Cardiac fibroblast (primary cell): ENCODE measurements at regions not wholly inside any gene's neighbourhood (a gene's known extent, or its start where the extent isn't known, plus 50 kb on each side); places are given as distances from the start of the nearest gene placed in this dataset.

Experiments
- DNase-seq, 2 donors: peaks; one replicate each; pipeline versions ENCODE4 v3.0.0 to v3.0.0-alpha.2; 2010; ENCODE audit warnings: low read depth in 2 of 2
- H3K4me3 ChIP-seq, 2 donors: replicated peaks in 1 of 2; 1 replicate in 1 of 2; 2 replicates in 1 of 2; pipeline ENCODE4 v1.5.1; 2011; ENCODE audit warnings: low read depth in 2 of 2, low read length in 2 of 2, mild to moderate bottlenecking in 2 of 2, moderate library complexity in 1 of 2
- TF ChIP-seq, protein P1 (sequence below): IDR thresholded peaks from one replicate; pipeline ENCODE4 v1.5.1; 2011; ENCODE audit warnings: low read depth, mild to moderate bottlenecking, low read length, inconsistent platforms

DNA sequence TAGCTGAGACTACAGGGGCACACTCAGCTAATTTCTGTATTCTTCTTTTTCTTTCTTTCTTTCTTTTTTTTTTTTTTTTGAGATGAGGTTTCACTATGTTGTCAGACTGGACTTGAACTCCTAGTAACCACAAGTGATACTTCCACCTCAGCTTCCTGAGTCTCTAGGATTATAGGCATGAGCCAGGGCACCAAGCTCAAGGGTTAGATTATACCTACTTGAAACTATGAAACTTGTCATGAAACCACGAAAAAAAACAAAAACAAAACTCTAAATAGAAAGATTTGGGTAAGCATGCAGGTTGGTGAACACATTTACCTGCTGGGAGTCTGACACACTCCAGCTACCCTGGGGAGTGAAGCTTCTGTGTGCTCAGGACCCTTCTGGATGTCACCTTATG lies 2250.4 kb downstream of the MRPL39 start:
- DNase-seq: no peak
- TF ChIP-seq, protein P1, sequence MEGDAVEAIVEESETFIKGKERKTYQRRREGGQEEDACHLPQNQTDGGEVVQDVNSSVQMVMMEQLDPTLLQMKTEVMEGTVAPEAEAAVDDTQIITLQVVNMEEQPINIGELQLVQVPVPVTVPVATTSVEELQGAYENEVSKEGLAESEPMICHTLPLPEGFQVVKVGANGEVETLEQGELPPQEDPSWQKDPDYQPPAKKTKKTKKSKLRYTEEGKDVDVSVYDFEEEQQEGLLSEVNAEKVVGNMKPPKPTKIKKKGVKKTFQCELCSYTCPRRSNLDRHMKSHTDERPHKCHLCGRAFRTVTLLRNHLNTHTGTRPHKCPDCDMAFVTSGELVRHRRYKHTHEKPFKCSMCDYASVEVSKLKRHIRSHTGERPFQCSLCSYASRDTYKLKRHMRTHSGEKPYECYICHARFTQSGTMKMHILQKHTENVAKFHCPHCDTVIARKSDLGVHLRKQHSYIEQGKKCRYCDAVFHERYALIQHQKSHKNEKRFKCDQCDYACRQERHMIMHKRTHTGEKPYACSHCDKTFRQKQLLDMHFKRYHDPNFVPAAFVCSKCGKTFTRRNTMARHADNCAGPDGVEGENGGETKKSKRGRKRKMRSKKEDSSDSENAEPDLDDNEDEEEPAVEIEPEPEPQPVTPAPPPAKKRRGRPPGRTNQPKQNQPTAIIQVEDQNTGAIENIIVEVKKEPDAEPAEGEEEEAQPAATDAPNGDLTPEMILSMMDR: no peak

DNA sequence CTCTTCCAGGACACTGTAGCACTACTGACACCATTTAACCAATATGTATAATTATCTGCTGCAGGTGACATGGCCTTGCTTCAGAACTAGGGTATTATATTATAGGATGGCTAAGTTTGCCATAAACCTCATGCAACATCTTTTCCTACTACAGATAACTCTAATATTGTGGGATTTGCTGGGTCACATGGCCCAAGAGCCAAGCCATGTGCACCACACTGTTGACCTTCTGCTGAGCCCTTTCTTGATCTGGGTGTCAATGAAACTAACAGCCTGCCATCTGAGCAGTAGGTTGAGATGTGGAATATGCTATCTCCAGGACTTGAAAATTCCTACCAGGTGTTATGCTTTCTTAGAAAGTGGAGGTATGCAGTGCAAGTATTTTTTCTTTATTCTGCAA lies 2291.1 kb downstream of the MRPL39 start:
- H3K4me3 ChIP-seq: no peak overlapping the region
- TF ChIP-seq, protein P1: no peak
- DNase-seq: no peak

More for the DNA sequence above, 2250.4 kb downstream of the MRPL39 start:
- H3K4me3 ChIP-seq: no peak overlapping the region

DNA sequence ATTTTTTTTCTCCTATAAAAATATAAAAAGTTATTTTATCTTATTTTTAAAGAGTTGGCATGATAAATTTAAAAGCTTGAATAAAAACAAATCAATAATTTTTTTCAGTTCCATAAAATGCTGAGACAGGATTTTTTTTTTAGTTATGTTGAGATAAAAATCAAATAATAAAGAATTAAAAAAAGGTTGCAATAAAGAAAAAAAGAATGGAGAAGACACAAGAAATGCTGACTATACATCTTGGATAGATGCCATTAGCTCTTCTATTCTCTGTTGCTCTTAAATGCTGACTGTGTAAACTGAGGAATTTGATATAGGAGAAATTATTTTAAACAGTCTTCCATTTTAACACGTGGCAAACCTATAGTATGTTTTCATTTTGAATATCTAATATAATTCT lies 2298.5 kb downstream of the MRPL39 start:
- TF ChIP-seq, protein P1: no peak
- DNase-seq: no peak
- no peak overlapping the region for H3K4me3 ChIP-seq

DNA sequence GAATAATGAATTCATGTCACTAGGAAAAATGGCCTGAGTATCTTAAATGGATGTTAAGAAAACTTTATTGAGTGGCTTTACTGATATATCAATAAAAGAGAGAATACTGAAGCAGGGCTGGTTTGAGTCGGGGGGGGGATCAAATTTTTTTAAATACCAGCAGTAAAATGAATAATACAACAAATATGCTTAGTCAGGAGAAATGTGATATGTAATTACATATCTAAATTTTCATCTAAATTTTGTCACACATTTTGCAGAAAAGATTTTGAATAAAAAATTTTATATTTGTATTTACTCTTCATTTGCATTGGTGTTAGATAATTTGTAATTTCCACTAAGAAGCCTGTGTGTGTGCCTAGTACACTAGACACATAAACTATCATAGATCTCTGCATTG lies 2300.2 kb downstream of the MRPL39 start:
- no peak for DNase-seq
- H3K4me3 ChIP-seq: no peak overlapping the region
- TF ChIP-seq, protein P1: no peak

DNA sequence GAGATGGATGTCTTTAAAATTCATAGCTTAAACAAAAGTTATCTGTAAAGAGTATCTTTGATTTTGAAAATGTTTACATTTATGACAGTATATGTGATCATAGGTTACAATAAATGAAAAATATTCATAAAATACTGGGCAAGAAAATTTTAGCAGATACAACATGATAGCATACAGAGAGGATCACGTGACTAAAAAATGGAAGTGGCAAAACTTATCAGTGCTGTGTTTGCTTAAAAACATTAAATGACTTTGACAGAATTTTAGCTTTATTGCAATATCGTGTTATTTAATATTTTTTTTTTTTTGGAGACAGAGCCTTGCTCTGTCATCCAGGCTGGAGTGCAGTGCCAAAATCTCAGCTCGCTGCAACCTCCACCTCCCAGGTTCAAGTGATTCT lies 2294.1 kb downstream of the NCAM2 start:
- no peak overlapping the region for H3K4me3 ChIP-seq
- no peak for DNase-seq
- TF ChIP-seq, protein P1: no peak

DNA sequence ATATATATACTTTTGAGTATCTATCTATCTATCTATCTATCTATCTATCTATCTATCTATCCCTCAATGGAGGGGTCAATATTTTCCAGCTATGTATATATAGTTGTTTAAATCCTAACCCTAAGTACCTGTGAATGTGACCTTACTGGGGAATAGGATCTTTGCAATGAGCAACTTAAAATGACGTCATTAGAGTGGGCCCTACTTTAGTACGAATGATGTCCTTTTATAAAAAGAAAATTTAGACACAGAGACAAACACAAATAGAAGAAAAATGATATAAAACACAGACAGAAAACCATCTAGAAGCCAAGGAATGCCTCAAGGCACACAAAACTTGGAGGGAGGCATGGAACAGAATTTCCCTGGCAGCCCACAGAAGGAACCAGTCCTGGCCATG lies 2283.7 kb downstream of the NCAM2 start:
- no peak overlapping the region for H3K4me3 ChIP-seq
- TF ChIP-seq, protein P1: no peak
- no peak for DNase-seq

DNA sequence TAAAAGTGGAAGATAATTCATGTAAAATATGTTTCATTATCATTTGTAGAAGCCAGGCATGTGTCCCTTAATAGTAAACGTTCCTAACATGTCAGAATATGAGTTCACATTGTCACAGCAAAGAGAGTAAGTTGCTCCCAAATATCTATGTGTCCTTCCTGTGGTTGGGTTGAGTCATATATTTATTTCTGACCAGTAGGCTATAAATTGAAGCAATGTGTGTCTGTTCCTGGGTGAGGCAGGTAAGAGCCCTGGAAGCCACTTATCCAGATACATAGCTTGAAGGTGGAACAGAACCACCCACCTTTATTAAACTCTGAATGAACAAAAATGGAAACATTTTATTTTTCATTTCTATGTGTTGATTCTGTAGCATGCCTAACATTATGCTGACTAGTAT lies 2251.6 kb downstream of the NCAM2 start:
- TF ChIP-seq, protein P1: no peak
- no peak overlapping the region for H3K4me3 ChIP-seq
- no peak for DNase-seq
